ENCODE measurements at regions not wholly inside any gene's neighbourhood (a gene's known extent, or its start where the extent isn't known, plus 50 kb on each side); places are given as distances from the start of the nearest gene placed in this dataset.
A peak's percentile ranks its signal among the peaks of the same experiment; 100 is the strongest.

GRCh38 chr4:54493862-54494261, 163.9 kb upstream of the KIT start:
- peak; percentile 34 for DNase-seq (ENCODE audit: low read depth)

GRCh38 chr4:54495091-54495490, 162.7 kb upstream of the KIT start:
- DNase-seq (ENCODE audit: low read depth) = peak; percentile 37

GRCh38 chr4:54495641-54496040, 162.1 kb upstream of the KIT start:
- DNase-seq (ENCODE audit: low read depth) = no peak

- no peak for DNase-seq (ENCODE audit: low read depth)
Measured at GRCh38 chr4:54496412-54496811, 161.3 kb upstream of the KIT start.

GRCh38 chr4:54497947-54498346, 159.8 kb upstream of the KIT start:
- DNase-seq (ENCODE audit: low read depth) = no peak

- peak; percentile 63 for DNase-seq (ENCODE audit: low read depth)
Measured at GRCh38 chr4:54498661-54499111, 159.1 kb upstream of the KIT start.

- peak; percentile 33 for DNase-seq (ENCODE audit: low read depth)
Measured at GRCh38 chr4:54499308-54500074, 158.3 kb upstream of the KIT start.

GRCh38 chr4:54505362-54505761, 152.4 kb upstream of the KIT start:
- DNase-seq (ENCODE audit: low read depth) = no peak

GRCh38 chr4:54505996-54506395, 151.8 kb upstream of the KIT start:
- no peak for DNase-seq (ENCODE audit: low read depth)

GRCh38 chr4:54509057-54509456, 148.7 kb upstream of the KIT start:
- no peak for DNase-seq (ENCODE audit: low read depth)

GRCh38 chr4:54513204-54513603, 144.6 kb upstream of the KIT start:
- peak; percentile 70 for DNase-seq (ENCODE audit: low read depth)

GRCh38 chr4:54513741-54514140, 144.0 kb upstream of the KIT start:
- no peak for DNase-seq (ENCODE audit: low read depth)

- peak; percentile 29 for DNase-seq (ENCODE audit: low read depth)
Measured at GRCh38 chr4:54516556-54517215, 141.1 kb upstream of the KIT start.

- peak; percentile 46 for DNase-seq (ENCODE audit: low read depth)
Measured at GRCh38 chr4:54517781-54518444, 139.8 kb upstream of the KIT start.

- peak; percentile 94 for DNase-seq (ENCODE audit: low read depth)
Measured at GRCh38 chr4:54525602-54526001, 132.2 kb upstream of the KIT start.

GRCh38 chr4:54526560-54526959, 131.2 kb upstream of the KIT start:
- no peak for DNase-seq (ENCODE audit: low read depth)

- no peak for DNase-seq (ENCODE audit: low read depth)
Measured at GRCh38 chr4:54527532-54527931, 130.2 kb upstream of the KIT start.

GRCh38 chr4:54539500-54540029, 118.2 kb upstream of the KIT start:
- peak; percentile 75 for DNase-seq (ENCODE audit: low read depth)

- DNase-seq (ENCODE audit: low read depth) = no peak
Measured at GRCh38 chr4:54540931-54541330, 116.8 kb upstream of the KIT start.

- DNase-seq (ENCODE audit: low read depth) = peak; percentile 16
Measured at GRCh38 chr4:54541426-54542118, 116.2 kb upstream of the KIT start.

- no peak for DNase-seq (ENCODE audit: low read depth)
Measured at GRCh38 chr4:54542119-54542438, 115.7 kb upstream of the KIT start.

- DNase-seq (ENCODE audit: low read depth) = no peak
Measured at GRCh38 chr4:54542540-54543041, 115.2 kb upstream of the KIT start.

All from RPMI7951 (cell line).